Neuronal stem cell (in vitro differentiated cells): ENCODE measurements at regions not wholly inside any gene's neighbourhood (a gene's known extent, or its start where the extent isn't known, plus 50 kb on each side); places are given as distances from the start of the nearest gene placed in this dataset.
"Not testable (repeated sequence)": the region's sequence is repeated elsewhere in the genome, so short reads cannot be mapped to it uniquely, and the experiment has no call there.

ENCODE experiments used
- DNase-seq: peaks from one replicate; pipeline ENCODE4 v3.0.0-alpha.2; 2013; ENCODE audit warnings: low spot score
- H2AFZ ChIP-seq: one replicate; pipeline ENCODE4 v1.6.1; 2013; ENCODE audit warnings: mild to moderate bottlenecking, low read length, inconsistent platforms
- H2AK5ac ChIP-seq: 2 replicates; pipeline ENCODE4 v1.6.1; 2013; ENCODE audit warnings: low read depth, mild to moderate bottlenecking, inconsistent platforms, low read length, moderate library complexity, mixed read lengths
- H2BK120ac ChIP-seq: 2 replicates; pipeline ENCODE4 v1.6.1; 2013; ENCODE audit warnings: low read depth, mild to moderate bottlenecking, inconsistent platforms, low read length, moderate library complexity, mixed read lengths
- H2BK12ac ChIP-seq: one replicate; pipeline ENCODE4 v1.6.1; 2013; ENCODE audit warnings: low read length, inconsistent platforms
- H2BK15ac ChIP-seq: 2 replicates; pipeline ENCODE4 v1.6.1; 2013; ENCODE audit warnings: mild to moderate bottlenecking, low read length, inconsistent platforms, mixed read lengths
- H2BK5ac ChIP-seq: one replicate; pipeline ENCODE4 v1.6.1; 2013; ENCODE audit warnings: inconsistent platforms, mild to moderate bottlenecking, low read length, moderate library complexity
- H3K14ac ChIP-seq: one replicate; pipeline ENCODE4 v1.6.1; 2013; ENCODE audit warnings: low read length, inconsistent platforms
- H3K18ac ChIP-seq: 2 replicates; pipeline ENCODE4 v1.6.1; 2013; ENCODE audit warnings: low read length, inconsistent platforms
- H3K23ac ChIP-seq: 2 replicates; pipeline ENCODE4 v1.6.1; 2013; ENCODE audit warnings: low read depth, mild to moderate bottlenecking, mixed read lengths, low read length, inconsistent platforms; ENCODE audit not compliant: poor library complexity
- H3K27ac ChIP-seq: replicated peaks from 3 replicates; pipeline ENCODE4 v1.5.1; 2013; ENCODE audit warnings: low read length, inconsistent platforms
- H3K27me3 ChIP-seq, 3 experiments: 2 replicates each; pipeline ENCODE4 v1.6.1; 2013; ENCODE audit warnings: low read length in 3 of 3, mild to moderate bottlenecking in 2 of 3, inconsistent platforms in 1 of 3, low read depth in 1 of 3, mixed read lengths in 1 of 3, moderate library complexity in 1 of 3; ENCODE audit not compliant: control insufficient read depth in 3 of 3, insufficient read depth in 3 of 3
- H3K36me3 ChIP-seq, 2 donors: replicated peaks in 1 of 2; 2 replicates each; pipeline ENCODE4 v1.6.1; 2013; ENCODE audit warnings: low read length in 2 of 2; ENCODE audit not compliant: control insufficient read depth in 2 of 2, insufficient read depth in 2 of 2
- H3K4ac ChIP-seq: 2 replicates; pipeline ENCODE4 v1.6.1; 2013; ENCODE audit warnings: inconsistent platforms, mild to moderate bottlenecking, low read length, moderate library complexity
- H3K4me1 ChIP-seq, 2 donors: 1 replicate in 1 of 2; 2 replicates in 1 of 2; pipeline ENCODE4 v1.6.1; 2013; ENCODE audit warnings: low read length in 2 of 2, low read depth in 1 of 2; ENCODE audit not compliant: control insufficient read depth in 2 of 2, insufficient read depth in 1 of 2
- H3K4me2 ChIP-seq: one replicate; pipeline ENCODE4 v1.6.1; 2013; ENCODE audit warnings: mild to moderate bottlenecking, low read length, inconsistent platforms; ENCODE audit not compliant: insufficient read depth, poor library complexity, severe bottlenecking
- H3K4me3 ChIP-seq, 2 donors: 2 replicates each; pipeline ENCODE4 v1.5.1; 2013; ENCODE audit warnings: low read length in 2 of 2, mild to moderate bottlenecking in 2 of 2, inconsistent platforms in 1 of 2, moderate library complexity in 1 of 2
- H3K79me1 ChIP-seq: one replicate; pipeline ENCODE4 v1.6.1; 2013; ENCODE audit warnings: low read depth, mild to moderate bottlenecking, inconsistent platforms, low read length, moderate library complexity
- H3K9ac ChIP-seq: one replicate; pipeline ENCODE4 v1.6.1; 2013; ENCODE audit warnings: mild to moderate bottlenecking, low read depth, low read length, inconsistent platforms; ENCODE audit not compliant: poor library complexity
- H3K9me3 ChIP-seq, 2 donors: replicated peaks in 1 of 2; 2 replicates each; pipeline versions ENCODE3 to v1.6.1; 2013; ENCODE audit warnings: low read length in 2 of 2, mild to moderate bottlenecking in 2 of 2, inconsistent platforms in 1 of 2, low read depth in 1 of 2, mixed read lengths in 1 of 2, moderate library complexity in 1 of 2; ENCODE audit not compliant: control insufficient read depth in 2 of 2, insufficient read depth in 1 of 2
- H4K8ac ChIP-seq: one replicate; pipeline ENCODE4 v1.6.1; 2013; ENCODE audit warnings: low read depth, mild to moderate bottlenecking, inconsistent platforms, low read length, moderate library complexity
- H4K91ac ChIP-seq: one replicate; pipeline ENCODE4 v1.6.1; 2013; ENCODE audit warnings: low read length, low read depth, mild to moderate bottlenecking, inconsistent platforms; ENCODE audit not compliant: poor library complexity
- WGBS, 2 donors: extraction: QIAGEN DNeasy Blood & Tissue Kit; methylation state at CpG; one replicate each; pipeline ENCODE4 v1.1.7; 2013; ENCODE audit warnings: missing lambda C conversion rate in 2 of 2, mixed read lengths in 1 of 2; ENCODE audit not compliant: insufficient read length in 2 of 2, insufficient replicate concordance in 1 of 2; ENCODE audit errors: extremely low coverage in 2 of 2; 5-methylcytosine and 5-hydroxymethylcytosine counted together

GRCh38 chr22:11067286-11067871 is 4460.6 kb upstream of the OR11H1 start:
- H3K18ac ChIP-seq: peak overlapping the region; percentile 15
- not testable (repeated sequence) for H3K4me1 ChIP-seq, H3K36me3 ChIP-seq, H3K23ac ChIP-seq, H2AFZ ChIP-seq, H3K4ac ChIP-seq, H4K91ac ChIP-seq, H3K27me3 ChIP-seq, H3K4me2 ChIP-seq, H3K14ac ChIP-seq, H3K79me1 ChIP-seq, DNase-seq, H2BK15ac ChIP-seq, H2BK12ac ChIP-seq, H3K27ac ChIP-seq
- H3K4me3 ChIP-seq: peak overlapping the region in 1 of 2 donors; percentile 63
- H4K8ac ChIP-seq: peak overlapping the region; percentile 89
- peak overlapping the region; percentile 8 for H2AK5ac ChIP-seq
- H3K9ac ChIP-seq: peak overlapping the region; percentile 60
- H2BK120ac ChIP-seq: peak overlapping the region; percentile 68
- H2BK5ac ChIP-seq: peak overlapping the region; percentile 62
- WGBS, 2 donors: no CpG with 5 or more reads among the region's 13 CpGs
- H3K9me3 ChIP-seq: peaks cover 0 to 19% of the 10 kb centered on the region in 2 donors

GRCh38 chr22:11067937-11068336 is 4460.1 kb upstream of the OR11H1 start:
- not testable (repeated sequence) for H3K14ac ChIP-seq, DNase-seq, H3K79me1 ChIP-seq, H2AK5ac ChIP-seq, H3K4me2 ChIP-seq, H3K27me3 ChIP-seq, H3K36me3 ChIP-seq, H3K4me1 ChIP-seq, H4K8ac ChIP-seq, H2BK12ac ChIP-seq, H2AFZ ChIP-seq, H4K91ac ChIP-seq, H2BK15ac ChIP-seq
- Histone ChIP-seq H3K23ac (peak overlapping the region; percentile 11), H3K9ac (peak overlapping the region; percentile 60), H2BK5ac (peak overlapping the region; percentile 54), H3K18ac (peak overlapping the region; percentile 2), H3K27ac (peak overlapping the region; percentile 1), H3K9me3 (peaks cover 0 to 19% of the 10 kb centered on the region in 2 donors), H3K4me3 (peak overlapping the region in 1 of 2 donors; percentile 12), H2BK120ac (peak overlapping the region; percentile 92), H3K4ac (peak overlapping the region; percentile 26)
- no CpG with 5 or more reads among the region's 7 CpGs for WGBS, 2 donors

- H2BK120ac ChIP-seq: not testable (repeated sequence)
Measured at GRCh38 chr22:11068406-11068805, 4459.6 kb upstream of the OR11H1 start.

More at GRCh38 chr22:11068406-11068805, 4459.6 kb upstream of the OR11H1 start:
- not testable (repeated sequence) for H2AK5ac ChIP-seq, H3K27ac ChIP-seq, H3K27me3 ChIP-seq, DNase-seq, H3K14ac ChIP-seq, H2AFZ ChIP-seq, H3K36me3 ChIP-seq, H3K23ac ChIP-seq, H3K4ac ChIP-seq, H3K4me3 ChIP-seq, H3K4me1 ChIP-seq, H4K8ac ChIP-seq, H2BK15ac ChIP-seq, H3K4me2 ChIP-seq, H4K91ac ChIP-seq, H2BK12ac ChIP-seq, H3K18ac ChIP-seq, H3K79me1 ChIP-seq, H3K9ac ChIP-seq
- Histone ChIP-seq H3K9me3 (peaks cover 0 to 18% of the 10 kb centered on the region in 2 donors), H2BK5ac (peak overlapping the region; percentile 54)
